ENCODE measurements at regions not wholly inside any gene's neighbourhood (a gene's known extent, or its start where the extent isn't known, plus 50 kb on each side); places are given as distances from the start of the nearest gene placed in this dataset.

GRCh38 chrX:143139681-143140080 is 114.0 kb downstream of the SPANXN4 start:
- no peak for TF ChIP-seq CTCF (IDR thresholded peaks at IDR 0.05)
- TF ChIP-seq STAT6 (CRISPR knock-in tag; conservative IDR thresholded peaks at IDR 0.05; ENCODE audit: low read depth) = no peak
- no peak for TF ChIP-seq USF2 (CRISPR knock-in tag; IDR thresholded peaks at IDR 0.05)
- TF ChIP-seq ZBTB43 (CRISPR knock-in tag; IDR thresholded peaks at IDR 0.05) = no peak
- TF ChIP-seq NR3C1 (CRISPR knock-in tag; conservative IDR thresholded peaks at IDR 0.05; ENCODE audit: low read depth) = no peak
- TF ChIP-seq, protein P1, sequence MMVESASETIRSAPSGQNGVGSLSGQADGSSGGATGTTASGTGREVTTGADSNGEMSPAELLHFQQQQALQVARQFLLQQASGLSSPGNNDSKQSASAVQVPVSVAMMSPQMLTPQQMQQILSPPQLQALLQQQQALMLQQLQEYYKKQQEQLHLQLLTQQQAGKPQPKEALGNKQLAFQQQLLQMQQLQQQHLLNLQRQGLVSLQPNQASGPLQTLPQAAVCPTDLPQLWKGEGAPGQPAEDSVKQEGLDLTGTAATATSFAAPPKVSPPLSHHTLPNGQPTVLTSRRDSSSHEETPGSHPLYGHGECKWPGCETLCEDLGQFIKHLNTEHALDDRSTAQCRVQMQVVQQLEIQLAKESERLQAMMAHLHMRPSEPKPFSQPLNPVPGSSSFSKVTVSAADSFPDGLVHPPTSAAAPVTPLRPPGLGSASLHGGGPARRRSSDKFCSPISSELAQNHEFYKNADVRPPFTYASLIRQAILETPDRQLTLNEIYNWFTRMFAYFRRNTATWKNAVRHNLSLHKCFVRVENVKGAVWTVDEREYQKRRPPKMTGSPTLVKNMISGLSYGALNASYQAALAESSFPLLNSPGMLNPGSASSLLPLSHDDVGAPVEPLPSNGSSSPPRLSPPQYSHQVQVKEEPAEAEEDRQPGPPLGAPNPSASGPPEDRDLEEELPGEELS (CRISPR knock-in tag; IDR thresholded peaks at IDR 0.05) = no peak
- TF ChIP-seq SP1 (CRISPR knock-in tag; conservative IDR thresholded peaks at IDR 0.05) = no peak
- no peak for TF ChIP-seq ZNF121 (CRISPR knock-in tag; IDR thresholded peaks at IDR 0.05)
- TF ChIP-seq TEAD4 (CRISPR knock-in tag; IDR thresholded peaks at IDR 0.05) = no peak
- TF ChIP-seq ATF1 (CRISPR knock-in tag; IDR thresholded peaks at IDR 0.05) = no peak
- no peak for TF ChIP-seq FOXJ3 (CRISPR knock-in tag; IDR thresholded peaks at IDR 0.05; ENCODE audit: borderline replicate concordance)
- TF ChIP-seq, protein P2, sequence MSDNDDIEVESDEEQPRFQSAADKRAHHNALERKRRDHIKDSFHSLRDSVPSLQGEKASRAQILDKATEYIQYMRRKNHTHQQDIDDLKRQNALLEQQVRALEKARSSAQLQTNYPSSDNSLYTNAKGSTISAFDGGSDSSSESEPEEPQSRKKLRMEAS (CRISPR knock-in tag; IDR thresholded peaks at IDR 0.05) = no peak
- TF ChIP-seq ETV6 (CRISPR knock-in tag; IDR thresholded peaks at IDR 0.05) = no peak
- TF ChIP-seq RELA (CRISPR knock-in tag; IDR thresholded peaks at IDR 0.05; ENCODE audit: borderline replicate concordance) = no peak

All from WTC11 (cell line).